PC-3 (cell line): ENCODE measurements at regions not wholly inside any gene's neighbourhood (a gene's known extent, or its start where the extent isn't known, plus 50 kb on each side); places are given as distances from the start of the nearest gene placed in this dataset.
A peak's percentile ranks its signal among the peaks of the same experiment; 100 is the strongest.

ENCODE experiments used
- ATAC-seq: fragments of 200-7000 bp; cut with Tn5 transposase; 2 replicates; pipeline ENCODE4 v1.9.1; 2020; ENCODE audit warnings: mild to moderate bottlenecking, moderate library complexity
- BruUV-seq: library from RNA; stranded (reverse); fragments of 400-500 nt; replicated peaks from 2 replicates; lab custom pipeline; 2021; lab: Mats Ljungman, UMichigan
- CTCF ChIA-PET: fragments of 300-600 bp; sonication (Branson Sonifier 250); formaldehyde crosslinking; loops from one replicate; lab custom pipeline; 2022; ENCODE audit warnings: antibody characterized with exemption; lab: Charles Lee
- POLR2A ChIA-PET: fragments of 300-600 bp; sonication (Branson Sonifier 250); formaldehyde crosslinking; loops from one replicate; lab custom pipeline; 2022; ENCODE audit warnings: antibody characterized with exemption; ENCODE audit not compliant: unreplicated experiment; lab: Charles Lee
- DNase-seq: peaks from one replicate; pipeline ENCODE4 v3.0.0-alpha.2; 2015
- H2AFZ ChIP-seq: fragments of 300-600 bp; sonication (generic); 2 replicates; pipeline ENCODE4 v1.6.0; 2016; ENCODE audit warnings: antibody characterized with exemption, low read length
- H3F3A ChIP-seq: fragments of 300-600 bp; sonication (generic); one replicate; pipeline ENCODE4 v1.6.0; 2017; ENCODE audit warnings: antibody characterized with exemption, low read length, control low read depth, mild to moderate bottlenecking; ENCODE audit not compliant: unreplicated experiment
- H3K27ac ChIP-seq: fragments of 300-600 bp; sonication (generic); 2 replicates; pipeline ENCODE4 v1.5.1; 2016; ENCODE audit warnings: mild to moderate bottlenecking, low read length
- H3K27me3 ChIP-seq: fragments of 300-600 bp; sonication (generic); 2 replicates; pipeline ENCODE4 v1.6.1; 2016; ENCODE audit warnings: low read length, mixed read lengths
- H3K36me3 ChIP-seq: fragments of 300-600 bp; sonication (generic); 2 replicates; pipeline ENCODE4 v1.6.1; 2016; ENCODE audit warnings: low read depth, mixed run types, low read length, mixed read lengths
- H3K4me1 ChIP-seq: fragments of 300-600 bp; sonication (generic); 2 replicates; pipeline ENCODE4 v1.5.1; 2016; ENCODE audit warnings: low read length; ENCODE audit not compliant: insufficient read depth
- H3K4me2 ChIP-seq: fragments of 300-600 bp; sonication (generic); 2 replicates; pipeline ENCODE4 v1.6.0; 2016; ENCODE audit warnings: low read length
- H3K4me3 ChIP-seq: fragments of 300-600 bp; sonication (generic); 2 replicates; pipeline ENCODE4 v1.5.1; 2016; ENCODE audit warnings: mild to moderate bottlenecking, low read length, mixed read lengths
- H3K79me2 ChIP-seq: fragments of 300-600 bp; sonication (generic); 2 replicates; pipeline ENCODE4 v1.6.1; 2017; ENCODE audit warnings: low read length, mixed read lengths
- H3K9ac ChIP-seq: fragments of 300-600 bp; sonication (generic); 2 replicates; pipeline ENCODE4 v1.6.0; 2016; ENCODE audit warnings: mild to moderate bottlenecking, low read length
- H3K9me2 ChIP-seq: fragments of 300-600 bp; sonication (generic); replicated peaks from 2 replicates; pipeline ENCODE4 v1.6.1; 2016; ENCODE audit warnings: mixed run types, low read length, mixed read lengths
- H3K9me3 ChIP-seq: fragments of 300-600 bp; sonication (generic); 2 replicates; pipeline ENCODE4 v1.6.1; 2016; ENCODE audit warnings: low read length, mixed read lengths
- H4K20me1 ChIP-seq: fragments of 300-600 bp; sonication (generic); 2 replicates; pipeline ENCODE4 v1.6.1; 2016; ENCODE audit warnings: low read length, mixed read lengths
- CTCF ChIP-seq: fragments of 300-600 bp; sonication (generic); conservative IDR thresholded peaks from 2 replicates; pipeline ENCODE4 v1.5.1; 2017; ENCODE audit warnings: antibody characterized with exemption, low read depth, mild to moderate bottlenecking, low read length
- EZH2 ChIP-seq: fragments of 300-600 bp; sonication (generic); IDR thresholded peaks from one replicate; pipeline ENCODE4 v1.6.1; 2017; ENCODE audit warnings: antibody characterized with exemption, mild to moderate bottlenecking, low read length; ENCODE audit not compliant: unreplicated experiment
- EZH2phosphoT487 ChIP-seq: fragments of 300-600 bp; sonication (generic); IDR thresholded peaks from 2 replicates; pipeline ENCODE4 v1.6.1; 2018; ENCODE audit warnings: mild to moderate bottlenecking, antibody characterized with exemption, low read length, borderline replicate concordance
- intact Hi-C: fragments of 100-400 bp; cut with micrococcal nuclease; formaldehyde crosslinking; loops from 2 replicates; pipeline ENCODE4 v1.9.0; 2023

- BruUV-seq, result no TSS peak
- H3K9me2 ChIP-seq, result no peaks in the 10 kb centered on the region
- ATAC-seq, result no peak
These were observed 66.4 kb upstream of the TANC1 start for GRCh38 chr2:158902005-158902398.

GRCh38 chr2:158903711-158904405 lies 64.6 kb upstream of the TANC1 start:
- POLR2A ChIA-PET, result no interaction called here
- DNase-seq, result no peak

More at GRCh38 chr2:158902005-158902398, 66.4 kb upstream of the TANC1 start:
- H3K4me3 ChIP-seq, result peak overlapping the region; percentile 53; the same call in 1 of the 2 replicates
- no peaks in the 10 kb centered on the region for H3F3A ChIP-seq
- ChIA-PET POLR2A (no interaction called here), CTCF (interaction anchor here (1.4 kb wide), 1 partner anchor 134 kb away, joined by 6 read pairs; no protein-coding TSS in a partner anchor)
- DNase-seq, result no peak
- no peaks in the 10 kb centered on the region for H3K9me3 ChIP-seq
- intact Hi-C loops, result no loop called here
- no peak overlapping the region for H3K9ac ChIP-seq
- H2AFZ ChIP-seq, result peak overlapping the region; percentile 74
- H3K79me2 ChIP-seq, result no peaks in the 10 kb centered on the region
- no peaks in the 10 kb centered on the region for H3K4me1 ChIP-seq
- no peaks in the 10 kb centered on the region for H3K36me3 ChIP-seq
- peak overlapping the region; percentile 62; the same call in 1 of the 2 replicates for H3K4me2 ChIP-seq
- no peak for TF ChIP-seq EZH2phosphoT487
- no peak for TF ChIP-seq EZH2
- no peak for TF ChIP-seq CTCF
- H4K20me1 ChIP-seq, result no peaks in the 10 kb centered on the region
- H3K27me3 ChIP-seq, result no peaks in the 10 kb centered on the region
- no peak overlapping the region for H3K27ac ChIP-seq

More at GRCh38 chr2:158903711-158904405, 64.6 kb upstream of the TANC1 start:
- Histone ChIP-seq H3K27ac (no peak overlapping the region), H3K4me1 (no peaks in the 10 kb centered on the region), H3K9me2 (no peaks in the 10 kb centered on the region), H3K36me3 (no peaks in the 10 kb centered on the region), H3K27me3 (no peaks in the 10 kb centered on the region), H3K79me2 (no peaks in the 10 kb centered on the region), H3K9ac (no peak overlapping the region), H3K9me3 (no peaks in the 10 kb centered on the region), H3K4me3 (no peak overlapping the region), H3F3A (no peaks in the 10 kb centered on the region), H2AFZ (no peak overlapping the region), H3K4me2 (no peak overlapping the region), H4K20me1 (no peaks in the 10 kb centered on the region)
- no peak for ATAC-seq
- intact Hi-C loops, result no loop called here
- CTCF ChIA-PET, result interaction anchor here (0.6 to 0.7 kb wide), 2 partner anchors 93 to 711 kb away, joined by 4 to 5 read pairs; no protein-coding TSS in a partner anchor
- no TSS peak for BruUV-seq
- TF ChIP-seq EZH2 (no peak), EZH2phosphoT487 (no peak), CTCF (no peak)
